Endodermal cell (in vitro differentiated cells): ENCODE measurements at regions not wholly inside any gene's neighbourhood (a gene's known extent, or its start where the extent isn't known, plus 50 kb on each side); places are given as distances from the start of the nearest gene placed in this dataset.

Experiments
- DNase-seq: peaks from one replicate; pipeline ENCODE4 v3.0.0-alpha.2; 2017
- H3K27ac ChIP-seq: 2 replicates; pipeline ENCODE4 v1.5.1; 2013; ENCODE audit warnings: mild to moderate bottlenecking, low read depth, low read length, moderate library complexity
- H3K27me3 ChIP-seq: 2 replicates; pipeline ENCODE4 v1.6.1; 2013; ENCODE audit warnings: mild to moderate bottlenecking, low read length, moderate library complexity; ENCODE audit not compliant: insufficient read depth, control insufficient read depth, poor library complexity, severe bottlenecking
- H3K36me3 ChIP-seq: 2 replicates; pipeline ENCODE4 v1.7.0; 2013; ENCODE audit warnings: mild to moderate bottlenecking, low read length, moderate library complexity; ENCODE audit not compliant: control insufficient read depth, insufficient read depth
- H3K4me1 ChIP-seq: one replicate; pipeline ENCODE4 v1.7.0; 2013; ENCODE audit warnings: low read length; ENCODE audit not compliant: control insufficient read depth, insufficient read depth
- H3K4me3 ChIP-seq: 2 replicates; pipeline ENCODE4 v1.5.1; 2013; ENCODE audit warnings: mild to moderate bottlenecking, low read length, moderate library complexity
- H3K9ac ChIP-seq: 2 replicates; pipeline ENCODE4 v1.6.1; 2013; ENCODE audit warnings: mild to moderate bottlenecking, low read length, moderate library complexity; ENCODE audit not compliant: poor library complexity, severe bottlenecking; ENCODE audit errors: extremely low read depth
- H3K9me3 ChIP-seq: 2 replicates; pipeline ENCODE4 v1.6.1; 2013; ENCODE audit warnings: mild to moderate bottlenecking, low read length, moderate library complexity; ENCODE audit not compliant: control insufficient read depth
- H3K27ac Mint-ChIP-seq: 2 replicates; pipeline ENCODE4 v1.8.0; 2020; ENCODE audit warnings: mixed read lengths
- H3K27me3 Mint-ChIP-seq: 2 replicates; pipeline ENCODE4 v1.8.0; 2021; ENCODE audit warnings: mild to moderate bottlenecking, mixed read lengths; ENCODE audit not compliant: insufficient read depth
- H3K36me3 Mint-ChIP-seq: 2 replicates; pipeline ENCODE4 v1.8.0; 2020; ENCODE audit warnings: low read depth, mixed read lengths
- H3K4me1 Mint-ChIP-seq: 2 replicates; pipeline ENCODE4 v1.8.0; 2020; ENCODE audit warnings: mixed read lengths
- H3K4me3 Mint-ChIP-seq: 2 replicates; pipeline ENCODE4 v1.8.0; 2020; ENCODE audit warnings: mild to moderate bottlenecking, moderate library complexity, mixed read lengths
- H3K9me3 Mint-ChIP-seq: 2 replicates; pipeline ENCODE4 v1.8.0; 2020; ENCODE audit warnings: mild to moderate bottlenecking, mixed read lengths
- CTCF ChIP-seq: fragments of 200-600 bp; sonication (generic); conservative IDR thresholded peaks from 2 replicates; pipeline ENCODE4 v1.5.0; 2021; ENCODE audit warnings: antibody characterized with exemption, mild to moderate bottlenecking
- WGBS, 2 experiments: methylation state at CpG; one replicate each; pipeline versions ENCODE4 v1.1.5 to v1.1.7; 2013; ENCODE audit warnings: missing lambda C conversion rate in 2 of 2, mixed read lengths in 1 of 2; ENCODE audit not compliant: insufficient coverage in 1 of 2, insufficient read length in 1 of 2; 5-methylcytosine and 5-hydroxymethylcytosine counted together

- no peak overlapping the region for H3K27ac Mint-ChIP-seq
- no peak overlapping the region for H3K9ac ChIP-seq
- no peak for DNase-seq
- H3K36me3 ChIP-seq: no peaks in the 10 kb centered on the region
- H3K9me3 Mint-ChIP-seq: peaks cover 16% of the 10 kb centered on the region
- no peaks in the 10 kb centered on the region for H3K27me3 ChIP-seq
- H3K36me3 Mint-ChIP-seq: peaks cover 2% of the 10 kb centered on the region
- peaks cover 3% of the 10 kb centered on the region for H3K27me3 Mint-ChIP-seq
- H3K4me3 ChIP-seq: no peak overlapping the region
- no peak for TF ChIP-seq CTCF
- H3K4me3 Mint-ChIP-seq: no peak overlapping the region
- peaks cover 9% of the 10 kb centered on the region for H3K4me1 Mint-ChIP-seq
- WGBS, 2 experiments: 95 to 100% methylated on average over 4 to 5 of the region's 5 CpGs
- peaks cover 3% of the 10 kb centered on the region for H3K4me1 ChIP-seq
- peaks cover 12% of the 10 kb centered on the region for H3K9me3 ChIP-seq
- no peak overlapping the region for H3K27ac ChIP-seq
Observed at GRCh38 chr14:101215266-101215665, 311.7 kb upstream of the RTL1 start.

- H3K27ac ChIP-seq: no peak overlapping the region
- H3K27me3 ChIP-seq: no peaks in the 10 kb centered on the region
- Mint-ChIP-seq H3K4me3 (no peak overlapping the region), H3K27me3 (peaks cover 3% of the 10 kb centered on the region), H3K27ac (no peak overlapping the region), H3K4me1 (peaks cover 9% of the 10 kb centered on the region), H3K36me3 (peaks cover 2% of the 10 kb centered on the region), H3K9me3 (peaks cover 10% of the 10 kb centered on the region)
- no peak overlapping the region for H3K9ac ChIP-seq
- 95 to 96% methylated on average over 10 of the region's 12 CpGs for WGBS, 2 experiments
- H3K4me3 ChIP-seq: no peak overlapping the region
- peaks cover 3% of the 10 kb centered on the region for H3K4me1 ChIP-seq
- DNase-seq: no peak
- no peaks in the 10 kb centered on the region for H3K36me3 ChIP-seq
- peaks cover 6% of the 10 kb centered on the region for H3K9me3 ChIP-seq
- TF ChIP-seq CTCF: no peak
Observed at GRCh38 chr14:101215927-101216326, 312.4 kb upstream of the RTL1 start.

GRCh38 chr14:101216366-101217079 is 313.0 kb upstream of the RTL1 start:
- Histone ChIP-seq H3K27ac (no peak overlapping the region), H3K4me3 (no peak overlapping the region), H3K36me3 (no peaks in the 10 kb centered on the region), H3K4me1 (peaks cover 3% of the 10 kb centered on the region), H3K9ac (no peak overlapping the region), H3K27me3 (no peaks in the 10 kb centered on the region), H3K9me3 (peaks cover 6% of the 10 kb centered on the region)
- Mint-ChIP-seq H3K36me3 (peaks cover 2% of the 10 kb centered on the region), H3K4me1 (peaks cover 9% of the 10 kb centered on the region), H3K27ac (no peak overlapping the region), H3K4me3 (no peak overlapping the region), H3K27me3 (peaks cover 4% of the 10 kb centered on the region), H3K9me3 (peaks cover 8% of the 10 kb centered on the region)
- 88 to 93% methylated on average over 5 to 8 of the region's 9 CpGs for WGBS, 2 experiments
- TF ChIP-seq CTCF: no peak
- DNase-seq: no peak
